GM23248 (cell line): ENCODE measurements at regions not wholly inside any gene's neighbourhood (a gene's known extent, or its start where the extent isn't known, plus 50 kb on each side); places are given as distances from the start of the nearest gene placed in this dataset. TPM values are rescaled to one million over a fixed set of nuclear protein-coding genes. Genes with fewer than 3 reads are reported as not detected.

Experiments used
- DNase-seq: peaks from one replicate; pipeline ENCODE4 v3.0.0-alpha.2; 2015
- H2AFZ ChIP-seq: fragments of 200-600 bp; sonication (generic); 2 replicates; pipeline ENCODE4 v1.6.1; 2016; ENCODE audit warnings: antibody characterized with exemption
- H3F3A ChIP-seq: fragments of 200-600 bp; sonication (generic); 2 replicates; pipeline ENCODE4 v1.6.1; 2016; ENCODE audit warnings: mild to moderate bottlenecking, antibody characterized with exemption, mixed run types; ENCODE audit not compliant: insufficient read depth
- H3K27ac ChIP-seq: fragments of 200-600 bp; sonication (generic); 2 replicates; pipeline ENCODE4 v1.5.1; 2016; ENCODE audit warnings: mild to moderate bottlenecking
- H3K27me3 ChIP-seq: fragments of 200-600 bp; sonication (generic); replicated peaks from 2 replicates; pipeline ENCODE4 v1.6.1; 2016; ENCODE audit warnings: mild to moderate bottlenecking; ENCODE audit not compliant: insufficient read depth
- H3K36me3 ChIP-seq: fragments of 200-600 bp; sonication (generic); 2 replicates; pipeline ENCODE4 v1.6.1; 2016; ENCODE audit warnings: low read depth, mild to moderate bottlenecking
- H3K4me1 ChIP-seq: fragments of 200-600 bp; sonication (generic); 2 replicates; pipeline ENCODE4 v1.6.1; 2016; ENCODE audit warnings: mild to moderate bottlenecking; ENCODE audit not compliant: insufficient read depth
- H3K4me2 ChIP-seq: fragments of 200-600 bp; sonication (generic); one replicate; pipeline ENCODE4 v1.6.1; 2016; ENCODE audit warnings: mild to moderate bottlenecking; ENCODE audit not compliant: unreplicated experiment
- H3K4me3 ChIP-seq: fragments of 200-600 bp; sonication (generic); 2 replicates; pipeline ENCODE4 v1.5.1; 2016; ENCODE audit warnings: mild to moderate bottlenecking
- H3K79me2 ChIP-seq: fragments of 200-600 bp; sonication (generic); 2 replicates; pipeline ENCODE4 v1.6.1; 2016; ENCODE audit warnings: mild to moderate bottlenecking; ENCODE audit not compliant: insufficient read depth
- H3K9ac ChIP-seq: fragments of 200-600 bp; sonication (generic); 2 replicates; pipeline ENCODE4 v1.6.1; 2016; ENCODE audit warnings: mild to moderate bottlenecking
- H3K9me2 ChIP-seq: fragments of 200-600 bp; sonication (generic); 2 replicates; pipeline ENCODE4 v1.6.1; 2016; ENCODE audit warnings: mixed run types, mild to moderate bottlenecking, moderate library complexity; ENCODE audit not compliant: insufficient read depth
- H3K9me3 ChIP-seq: fragments of 200-600 bp; sonication (generic); one replicate; pipeline ENCODE4 v1.6.1; 2017; ENCODE audit warnings: low read depth
- H4K20me1 ChIP-seq: fragments of 200-600 bp; sonication (generic); 2 replicates; pipeline ENCODE4 v1.6.0; 2016; ENCODE audit not compliant: insufficient read depth
- EZH2 ChIP-seq: fragments of 200-600 bp; sonication (generic); IDR thresholded peaks from 2 replicates; pipeline ENCODE4 v1.6.1; 2018; ENCODE audit warnings: antibody characterized with exemption, mild to moderate bottlenecking; ENCODE audit not compliant: insufficient read depth, poor library complexity, severe bottlenecking
- EZH2phosphoT487 ChIP-seq: fragments of 200-600 bp; sonication (generic); IDR thresholded peaks from 2 replicates; pipeline ENCODE4 v1.6.1; 2018; ENCODE audit warnings: antibody characterized with exemption, moderate library complexity, mild to moderate bottlenecking, low read depth; ENCODE audit not compliant: insufficient read depth
- WGBS, 2 experiments: methylation state at CpG; one replicate each; pipeline ENCODE4 v1.1.6; 2015 to 2017; ENCODE audit warnings: low lambda C conversion rate in 2 of 2, low coverage in 1 of 2; ENCODE audit errors: missing lambda C conversion rate in 2 of 2; 5-methylcytosine and 5-hydroxymethylcytosine counted together
- in situ Hi-C: fragments of 300-500 bp; cut with MboI; formaldehyde crosslinking; loops from 2 replicates; pipeline ENCODE4 v1.15.0; 2020
- small RNA-seq: library from RNA; depleted of rRNA; stranded (forward); fragments of <200 nt; gene quantifications from one replicate; pipeline ENCODE3, GENCODE V24; 2014; ENCODE audit warnings: low read depth, low replicate concordance

GRCh38 chr17:72069586-72070202 is 51.1 kb upstream of the SOX9 start:
- Histone ChIP-seq H3K27ac (no peak overlapping the region), H3K9me3 (no peaks in the 10 kb centered on the region), H3K9me2 (no peaks in the 10 kb centered on the region), H3K27me3 (no peaks in the 10 kb centered on the region), H2AFZ (no peak overlapping the region), H3K4me2 (no peak overlapping the region), H3F3A (no peaks in the 10 kb centered on the region), H3K36me3 (no peaks in the 10 kb centered on the region), H3K4me1 (no peaks in the 10 kb centered on the region), H4K20me1 (no peaks in the 10 kb centered on the region), H3K4me3 (no peak overlapping the region), H3K79me2 (no peaks in the 10 kb centered on the region), H3K9ac (no peak overlapping the region)
- TF ChIP-seq EZH2phosphoT487: no peak
- TF ChIP-seq EZH2: no peak
- in situ Hi-C loops: no loop called here
- DNase-seq: no peak
- WGBS, 2 experiments: 15 to 16% methylated on average over 2 of the region's 2 CpGs

Small RNAs in the stretch of these regions (small RNA-seq; reads per million reads assigned to genes)
- gene RNU7-155P: not detected
